ENCODE measurements at regions not wholly inside any gene's neighbourhood (a gene's known extent, or its start where the extent isn't known, plus 50 kb on each side); places are given as distances from the start of the nearest gene placed in this dataset.

- DNase-seq (ENCODE audit: low spot score): no peak
Measured at GRCh38 chr5:164352695-164353094, 847.3 kb downstream of the MAT2B start.

- no peak for DNase-seq (ENCODE audit: low spot score)
Measured at GRCh38 chr5:164353155-164353554, 847.7 kb downstream of the MAT2B start.

DNA sequence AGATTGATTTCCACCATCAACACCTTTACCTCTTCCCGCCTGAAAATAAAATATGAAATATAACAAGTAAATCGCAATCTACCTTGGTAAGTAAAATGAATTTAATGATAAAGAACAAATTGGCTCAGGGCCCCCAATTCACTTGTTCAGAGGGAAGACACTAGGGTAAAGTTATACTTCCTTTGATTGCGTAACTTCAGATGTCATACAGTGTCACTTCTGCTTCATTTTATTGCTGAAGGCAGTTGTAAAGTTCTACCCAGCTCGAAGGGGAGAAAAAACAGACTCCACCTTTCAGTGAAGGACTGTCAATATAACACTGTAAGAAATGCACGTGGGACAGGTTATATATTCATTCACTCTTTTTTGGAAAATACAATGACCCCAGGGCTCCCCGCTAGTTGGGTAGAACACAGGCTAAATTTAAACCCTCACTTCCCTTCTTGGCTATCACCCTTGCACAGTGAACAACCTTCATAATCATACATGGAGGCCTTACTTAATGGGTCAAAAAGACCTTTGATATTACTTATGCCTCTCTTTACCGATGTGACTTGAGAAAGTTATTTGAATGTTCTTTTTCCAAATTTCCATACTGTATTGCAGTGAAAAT, 848.8 kb downstream of the MAT2B start:
- no peak for DNase-seq (ENCODE audit: low spot score)

GRCh38 chr5:164355267-164355830, 849.9 kb downstream of the MAT2B start:
- DNase-seq (ENCODE audit: low spot score): no peak

- DNase-seq (ENCODE audit: low spot score): no peak
Measured at GRCh38 chr5:164356790-164357189, 851.4 kb downstream of the MAT2B start.

DNA sequence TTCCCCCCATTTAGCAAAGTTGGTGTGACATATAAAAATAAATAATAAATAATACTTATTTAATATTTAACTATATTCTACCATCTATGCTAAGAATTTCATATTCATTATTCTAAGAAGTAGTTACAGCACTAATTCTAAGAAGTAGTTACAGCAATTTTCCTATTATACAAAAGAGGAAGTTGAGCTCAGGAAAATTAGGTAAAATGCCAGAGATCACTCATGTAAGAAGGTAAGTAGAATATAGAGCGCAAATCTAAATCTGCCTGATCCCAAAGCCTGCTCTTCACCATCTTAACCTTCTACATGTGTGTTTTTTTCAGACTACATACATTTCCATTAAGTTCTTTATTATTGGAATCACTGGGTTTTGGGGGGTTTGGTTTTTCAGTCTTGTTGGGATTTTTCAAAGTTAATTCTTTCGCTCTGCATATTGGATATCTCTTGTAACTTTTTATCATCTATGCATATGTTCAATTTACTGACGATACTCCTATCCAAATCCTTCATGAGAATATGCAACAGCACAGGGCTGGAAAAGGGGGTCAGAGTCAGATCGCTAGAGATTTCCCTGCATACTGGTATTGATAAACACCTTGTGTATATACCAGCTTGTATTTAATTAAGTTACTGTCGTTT, 852.1 kb downstream of the MAT2B start:
- DNase-seq (ENCODE audit: low spot score): no peak

GRCh38 chr5:164358531-164359259, 853.3 kb downstream of the MAT2B start:
- no peak for DNase-seq (ENCODE audit: low spot score)

DNA sequence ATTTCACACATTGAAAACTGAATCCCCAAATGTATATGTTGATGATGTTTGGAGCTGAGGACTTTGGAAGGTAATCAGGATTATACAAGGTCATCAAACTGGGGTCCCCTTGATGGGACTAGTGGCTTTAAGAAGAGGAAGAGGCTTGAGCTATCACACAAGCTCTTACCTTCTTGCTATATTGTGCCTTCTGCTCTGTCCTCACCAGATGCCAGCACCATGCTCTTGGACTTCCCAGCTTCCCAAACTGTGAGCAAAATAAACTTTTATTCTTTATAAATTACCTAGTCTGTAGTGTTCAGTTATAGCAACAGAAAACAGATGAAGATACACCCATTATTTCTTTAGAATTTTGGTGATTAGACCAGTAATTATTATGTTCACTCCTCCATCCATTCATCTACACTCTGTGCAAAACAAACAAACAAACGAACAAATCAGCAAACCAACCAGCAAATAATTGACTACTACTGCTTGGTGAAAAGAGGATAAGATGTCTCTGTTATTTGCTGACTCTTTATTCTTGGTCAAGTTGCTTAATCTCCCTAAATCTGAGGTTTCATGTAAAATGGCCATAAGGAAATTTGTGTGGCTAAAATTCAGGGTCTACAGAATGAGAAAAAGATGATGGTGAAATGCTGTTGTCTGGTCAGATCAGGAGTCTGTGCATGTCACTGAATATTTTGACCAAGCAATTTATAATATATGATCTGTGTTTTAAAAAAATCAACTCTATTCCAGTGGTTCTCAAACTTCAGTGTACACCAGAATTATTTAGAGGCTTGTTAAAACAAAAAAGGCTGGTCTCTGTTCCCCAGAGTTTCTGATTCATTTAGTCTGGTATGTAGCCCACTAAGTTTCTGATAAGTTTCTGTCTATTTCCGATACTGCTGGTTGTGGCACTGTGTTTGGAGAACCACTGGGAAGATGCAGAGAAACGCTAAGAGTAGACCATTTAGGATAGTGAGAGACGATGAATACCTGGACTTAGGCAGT, 854.1 kb downstream of the MAT2B start:
- no peak for DNase-seq (ENCODE audit: low spot score)

DNA sequence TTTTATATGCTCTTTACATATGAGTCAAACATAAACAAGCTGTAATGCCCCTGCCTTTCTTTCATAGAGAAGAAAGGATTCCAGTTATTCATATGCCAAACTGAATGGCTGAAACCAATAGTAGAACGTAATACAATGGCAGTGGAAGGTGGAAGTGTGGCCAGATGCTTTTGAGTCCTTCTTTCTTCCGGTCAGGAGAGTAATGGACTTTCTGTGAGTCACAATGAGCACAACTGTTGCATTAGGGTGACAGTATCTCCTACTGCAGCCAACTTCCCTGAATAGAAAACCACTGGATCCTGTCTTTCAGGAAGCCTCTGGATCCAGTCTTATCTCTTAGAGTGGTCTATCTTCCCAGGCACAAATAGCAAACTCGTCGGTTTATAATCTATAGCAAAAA, 855.2 kb downstream of the MAT2B start:
- no peak for DNase-seq (ENCODE audit: low spot score)

DNA sequence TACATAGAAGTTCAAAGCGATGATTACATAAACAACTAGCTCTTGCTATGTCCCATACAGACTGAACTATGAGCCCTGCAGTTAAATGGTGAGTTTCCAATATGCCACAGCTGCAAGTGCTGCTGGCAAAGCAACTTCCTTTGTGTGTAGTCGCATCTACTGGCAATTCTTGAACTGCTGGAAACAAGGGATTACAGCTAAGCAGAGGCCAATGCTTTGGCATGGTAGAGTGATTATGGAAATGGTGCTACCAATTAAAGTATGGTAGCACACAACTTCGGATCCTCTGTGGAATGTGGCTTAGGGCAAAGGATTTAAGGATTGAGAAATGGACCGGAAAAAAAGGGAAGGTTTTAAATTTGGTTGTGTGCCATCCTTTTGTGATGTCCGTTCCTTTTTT, 856.6 kb downstream of the MAT2B start:
- no peak for DNase-seq (ENCODE audit: low spot score)

GRCh38 chr5:164362835-164363234, 857.4 kb downstream of the MAT2B start:
- DNase-seq (ENCODE audit: low spot score): no peak

GRCh38 chr5:164364237-164365208, 859.1 kb downstream of the MAT2B start:
- no peak for DNase-seq (ENCODE audit: low spot score)

- DNase-seq (ENCODE audit: low spot score): no peak
Measured at GRCh38 chr5:164370841-164371240, 865.4 kb downstream of the MAT2B start.

DNA sequence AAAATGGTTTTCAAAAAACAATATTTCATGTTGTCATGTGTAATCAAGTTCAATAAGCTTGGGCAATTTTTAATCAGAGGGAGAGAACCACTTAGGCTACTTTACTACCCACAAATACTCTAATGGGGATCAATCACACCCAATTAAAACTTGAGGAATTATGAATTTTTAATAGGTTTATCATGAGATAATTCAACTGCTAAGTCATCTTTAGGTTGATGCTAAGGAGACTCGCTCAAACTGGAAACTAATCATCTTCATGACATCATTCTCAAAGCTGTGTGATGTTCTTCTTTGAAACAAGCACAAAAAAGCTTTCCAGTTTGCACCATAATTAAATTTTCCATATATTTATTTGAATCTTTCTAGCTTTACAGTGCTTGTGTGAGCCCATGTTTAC, 867.5 kb downstream of the MAT2B start:
- no peak for DNase-seq (ENCODE audit: low spot score)

DNA sequence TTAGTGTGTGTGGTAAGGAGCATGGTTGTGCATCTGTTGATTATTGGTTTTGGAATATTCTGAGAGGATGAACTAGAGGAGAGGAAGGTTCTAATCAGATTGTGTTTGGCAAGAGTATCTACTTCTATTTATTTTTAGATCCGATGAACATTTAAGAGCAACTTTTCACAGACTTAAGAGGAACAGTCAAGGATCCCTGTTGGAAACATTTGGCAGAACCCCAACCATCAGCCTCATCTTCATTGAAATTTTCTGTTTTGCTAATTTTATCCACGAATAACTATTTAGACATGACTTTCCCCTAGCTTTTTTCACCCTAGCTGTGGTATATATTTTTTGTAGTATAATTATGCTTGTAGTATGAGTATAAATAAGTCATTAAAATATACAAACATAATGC, 868.5 kb downstream of the MAT2B start:
- DNase-seq (ENCODE audit: low spot score): no peak

- no peak for DNase-seq (ENCODE audit: low spot score)
Measured at GRCh38 chr5:164375051-164375450, 869.6 kb downstream of the MAT2B start.

DNA sequence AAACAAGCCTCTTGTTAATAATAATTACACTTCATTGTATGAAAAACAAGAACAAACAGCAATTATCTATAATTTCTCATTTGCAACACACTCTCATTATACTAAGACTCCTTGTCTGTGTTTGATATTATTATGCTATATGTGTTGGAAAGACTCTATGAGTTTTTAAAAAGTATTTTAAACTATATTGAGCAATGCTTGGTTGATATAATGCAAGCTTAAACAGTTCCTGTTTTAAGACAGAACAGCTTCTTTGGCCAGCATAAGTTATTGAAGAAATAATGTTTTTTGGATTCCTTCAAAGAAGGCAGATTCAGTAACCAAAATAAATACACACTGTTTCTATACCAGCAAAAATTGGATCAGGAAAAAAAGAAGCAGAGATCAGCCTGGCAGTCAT, 871.4 kb downstream of the MAT2B start:
- DNase-seq (ENCODE audit: low spot score): no peak

DNA sequence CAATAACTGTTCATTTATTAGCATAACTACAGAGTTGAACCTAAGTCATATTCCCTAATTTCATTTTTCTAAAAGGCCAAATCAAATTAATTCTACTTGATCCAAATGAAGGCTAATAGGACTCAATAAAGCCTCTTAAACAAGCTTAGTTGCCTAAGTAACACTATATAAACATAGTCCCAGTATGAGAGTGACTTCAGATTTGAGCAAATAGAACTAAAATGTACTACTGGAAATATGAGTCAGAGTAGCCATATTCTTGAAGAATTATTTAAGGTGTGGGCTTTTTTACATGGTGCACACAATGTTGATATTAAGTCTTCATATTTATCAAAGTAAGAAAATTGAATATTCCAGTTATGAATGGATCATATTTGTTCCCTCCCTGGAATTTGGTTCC, 872.3 kb downstream of the MAT2B start:
- DNase-seq (ENCODE audit: low spot score): no peak

DNA sequence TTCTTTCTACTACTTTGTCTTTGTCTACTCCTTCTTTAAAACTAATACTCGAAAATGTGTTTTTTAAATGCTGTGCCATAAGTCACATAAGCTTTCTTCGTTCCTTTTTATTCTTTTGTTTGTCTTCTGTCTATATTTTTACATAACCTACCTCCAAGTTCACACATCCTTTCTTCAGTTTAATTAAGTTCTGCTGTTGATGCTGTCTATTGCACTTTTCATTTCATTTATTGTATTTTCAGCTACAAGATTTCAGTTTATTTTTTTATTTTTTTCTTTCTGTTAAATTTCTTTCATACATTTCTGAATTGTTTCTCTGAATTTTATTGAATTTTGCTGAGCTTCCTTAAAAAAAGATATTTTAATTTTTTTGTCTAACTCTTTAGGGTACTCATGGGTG, 878.2 kb downstream of the MAT2B start:
- no peak for DNase-seq (ENCODE audit: low spot score)

GRCh38 chr5:164392531-164392930, 887.1 kb downstream of the MAT2B start:
- DNase-seq (ENCODE audit: low spot score): no peak

DNA sequence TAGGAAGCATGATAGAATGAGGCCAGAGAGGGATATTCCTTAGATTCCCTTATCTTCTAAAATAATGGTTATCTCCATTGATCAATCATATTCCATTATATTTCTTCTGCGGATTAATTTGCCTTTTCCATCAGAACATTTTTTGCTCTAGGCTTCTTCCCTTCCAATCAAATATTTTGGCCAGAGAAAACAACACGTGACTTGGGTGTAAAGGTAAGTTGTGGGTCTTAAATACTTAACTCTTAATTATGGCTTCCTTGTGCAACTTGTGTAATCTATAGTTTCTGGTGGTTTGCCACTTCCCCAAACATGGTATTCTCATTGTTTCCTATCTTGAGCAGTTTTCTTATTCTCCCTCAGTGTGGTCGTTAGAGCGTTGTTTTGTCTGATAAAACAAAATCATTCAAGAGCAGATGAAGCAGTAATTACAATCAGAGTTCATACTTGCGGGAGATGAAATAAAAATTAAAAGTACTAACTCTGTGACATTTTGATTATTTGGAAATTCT, 889.3 kb downstream of the MAT2B start:
- DNase-seq (ENCODE audit: low spot score): no peak

All from HuH-7.5 (cell line).